Activated naive CD4-positive, alpha-beta T cell treated with anti-CD3 and anti-CD28 coated beads for 36 hours (primary cell): ENCODE measurements at regions not wholly inside any gene's neighbourhood (a gene's known extent, or its start where the extent isn't known, plus 50 kb on each side); places are given as distances from the start of the nearest gene placed in this dataset.

Experiments
- CTCF ChIA-PET: fragments of 350-600 bp; sonication (Branson Sonifier 250); formaldehyde crosslinking; loops from one replicate; lab custom pipeline; 2021; ENCODE audit warnings: antibody characterized with exemption; lab: Charles Lee
- DNase-seq: peaks from one replicate; pipeline ENCODE4 v3.0.0-alpha.2; 2020
- H3K27ac Mint-ChIP-seq: one replicate; pipeline ENCODE4 v1.8.0; 2021; ENCODE audit warnings: mild to moderate bottlenecking, mixed read lengths
- H3K27me3 Mint-ChIP-seq: one replicate; pipeline ENCODE4 v1.8.0; 2021; ENCODE audit warnings: low read depth, mixed read lengths
- H3K36me3 Mint-ChIP-seq: one replicate; pipeline ENCODE4 v1.8.0; 2021; ENCODE audit warnings: low read depth, mixed read lengths
- H3K4me1 Mint-ChIP-seq: one replicate; pipeline ENCODE4 v1.8.0; 2021; ENCODE audit warnings: low read depth, mixed read lengths
- H3K4me3 Mint-ChIP-seq: one replicate; pipeline ENCODE4 v1.8.0; 2021; ENCODE audit warnings: mild to moderate bottlenecking, moderate library complexity, mixed read lengths
- H3K9me3 Mint-ChIP-seq: one replicate; pipeline ENCODE4 v1.8.0; 2021; ENCODE audit warnings: mixed read lengths
- intact Hi-C: fragments of 100-400 bp; cut with micrococcal nuclease; formaldehyde crosslinking; loops from one replicate; pipeline ENCODE4 v1.15.1; 2023

DNA sequence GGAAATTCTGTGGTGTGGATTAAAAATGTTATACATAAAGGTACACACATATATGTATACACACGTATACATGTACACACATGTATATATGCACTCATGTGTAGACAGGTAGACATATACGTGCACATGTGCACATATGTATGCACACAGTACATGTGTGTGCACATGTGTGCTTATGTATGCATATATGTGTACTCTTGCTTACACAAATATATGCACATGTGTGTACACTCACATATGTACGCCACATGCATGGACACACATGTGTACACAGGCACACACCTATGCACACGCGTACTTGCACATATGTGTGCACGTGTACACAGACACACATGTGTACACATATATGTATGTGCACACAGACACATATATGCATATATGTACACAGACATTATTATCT is 142.8 kb upstream of the SALL3 start:
- intact Hi-C loops = no loop called here
- Mint-ChIP-seq H3K36me3 (no peaks in the 10 kb centered on the region), H3K27me3 (peaks cover 8% of the 10 kb centered on the region), H3K27ac (no peak overlapping the region), H3K9me3 (peaks cover 5% of the 10 kb centered on the region), H3K4me1 (no peaks in the 10 kb centered on the region), H3K4me3 (no peak overlapping the region)
- DNase-seq = no peak
- CTCF ChIA-PET = no interaction called here

DNA sequence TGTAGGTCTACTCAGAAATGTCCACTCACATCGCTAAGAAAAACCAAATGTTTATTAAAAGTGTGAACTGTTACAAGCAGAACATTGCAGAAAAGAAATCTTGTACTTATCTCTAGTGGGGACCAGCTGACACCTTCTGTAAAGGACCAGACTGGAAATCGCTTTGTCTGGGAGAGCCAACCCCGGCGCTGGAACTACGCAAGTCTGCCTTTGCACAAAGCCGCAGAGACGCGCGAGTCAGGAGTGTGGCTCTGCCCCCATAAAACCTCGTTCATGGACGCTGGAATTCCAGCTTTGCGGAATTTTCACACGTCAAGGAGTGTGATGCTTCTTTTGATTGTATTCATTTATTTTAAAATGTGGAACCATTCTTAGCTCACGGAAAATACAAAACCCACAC is 141.9 kb upstream of the SALL3 start:
- Mint-ChIP-seq H3K9me3 (peaks cover 5% of the 10 kb centered on the region), H3K27ac (no peak overlapping the region), H3K4me3 (no peak overlapping the region), H3K36me3 (no peaks in the 10 kb centered on the region), H3K4me1 (no peaks in the 10 kb centered on the region), H3K27me3 (peaks cover 7% of the 10 kb centered on the region)
- no peak for DNase-seq
- CTCF ChIA-PET = no interaction called here
- intact Hi-C loops = no loop called here

DNA sequence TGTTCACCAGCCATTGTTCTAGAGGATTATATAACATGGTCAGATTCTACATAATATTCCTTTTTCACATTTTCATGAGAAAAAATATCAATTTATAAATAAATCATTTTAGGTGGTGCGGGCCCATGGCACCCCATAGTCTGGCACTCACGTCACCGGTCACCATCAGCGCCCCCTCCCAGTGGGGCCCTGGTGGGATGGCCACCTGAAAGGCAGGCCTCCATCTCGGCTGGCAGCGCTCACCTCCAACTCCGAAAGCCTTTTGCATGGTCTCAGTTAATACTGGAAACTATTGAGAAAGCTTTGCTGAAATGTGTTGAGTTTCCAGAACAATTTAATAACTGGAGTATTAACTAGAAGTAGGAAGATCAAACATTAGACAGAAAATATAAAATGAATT is 141.4 kb upstream of the SALL3 start:
- no peak overlapping the region for H3K4me3 Mint-ChIP-seq
- intact Hi-C loops = no loop called here

DNA sequence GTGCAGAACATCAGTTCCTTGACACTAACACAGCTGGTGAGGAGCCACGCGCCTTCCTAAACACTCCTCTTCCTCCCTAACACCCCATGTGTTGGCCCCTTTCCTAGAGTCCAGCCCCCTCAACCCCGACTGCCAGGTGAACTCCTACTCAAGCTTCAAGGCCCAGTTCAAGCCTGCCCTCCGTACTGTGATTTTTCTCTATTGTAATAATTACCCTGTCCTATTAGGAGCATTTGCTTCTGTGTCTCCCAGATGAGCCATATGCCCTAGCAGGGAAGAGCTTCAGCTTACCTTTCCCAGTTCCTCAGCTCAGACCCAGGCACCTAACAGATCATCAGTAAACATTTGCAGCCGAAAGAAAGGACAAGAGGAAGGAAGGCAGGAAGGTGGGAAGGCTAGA is 130.6 kb upstream of the SALL3 start:
- Mint-ChIP-seq H3K27me3 (peaks cover 9% of the 10 kb centered on the region), H3K4me3 (no peak overlapping the region), H3K9me3 (peaks cover 29% of the 10 kb centered on the region), H3K4me1 (no peaks in the 10 kb centered on the region), H3K27ac (no peak overlapping the region), H3K36me3 (peaks cover 3% of the 10 kb centered on the region)
- CTCF ChIA-PET = no interaction called here
- DNase-seq = no peak
- intact Hi-C loops = no loop called here

More for the DNA sequence above, 141.4 kb upstream of the SALL3 start:
- no peak overlapping the region for H3K27ac Mint-ChIP-seq
- H3K36me3 Mint-ChIP-seq = no peaks in the 10 kb centered on the region
- CTCF ChIA-PET = no interaction called here
- H3K27me3 Mint-ChIP-seq = peaks cover 5% of the 10 kb centered on the region
- DNase-seq = no peak
- H3K4me1 Mint-ChIP-seq = no peaks in the 10 kb centered on the region
- peaks cover 5% of the 10 kb centered on the region for H3K9me3 Mint-ChIP-seq

DNA sequence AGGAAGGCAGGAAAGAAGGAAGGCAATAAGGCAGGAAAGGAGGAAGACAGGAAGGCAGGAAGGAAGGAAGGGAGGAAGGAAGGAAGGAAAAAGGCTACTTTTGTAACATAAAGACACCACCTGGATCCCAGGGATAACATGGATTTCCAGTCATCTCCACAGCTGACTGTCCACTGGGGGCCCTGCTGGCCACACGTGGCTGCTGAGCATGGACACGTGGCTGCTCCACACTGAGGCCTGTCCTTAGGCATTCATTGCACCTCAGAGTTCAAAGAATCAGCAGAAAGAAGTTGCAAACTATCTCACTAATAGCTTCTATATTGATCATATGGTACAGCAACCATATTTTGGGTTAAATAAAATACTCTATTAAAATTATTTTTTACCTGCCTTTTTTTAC is 130.2 kb upstream of the SALL3 start:
- no peak overlapping the region for H3K4me3 Mint-ChIP-seq
- H3K9me3 Mint-ChIP-seq = peaks cover 29% of the 10 kb centered on the region
- no peak overlapping the region for H3K27ac Mint-ChIP-seq
- intact Hi-C loops = no loop called here
- CTCF ChIA-PET = no interaction called here
- no peak for DNase-seq
- peaks cover 3% of the 10 kb centered on the region for H3K36me3 Mint-ChIP-seq
- peaks cover 9% of the 10 kb centered on the region for H3K27me3 Mint-ChIP-seq
- H3K4me1 Mint-ChIP-seq = no peaks in the 10 kb centered on the region

DNA sequence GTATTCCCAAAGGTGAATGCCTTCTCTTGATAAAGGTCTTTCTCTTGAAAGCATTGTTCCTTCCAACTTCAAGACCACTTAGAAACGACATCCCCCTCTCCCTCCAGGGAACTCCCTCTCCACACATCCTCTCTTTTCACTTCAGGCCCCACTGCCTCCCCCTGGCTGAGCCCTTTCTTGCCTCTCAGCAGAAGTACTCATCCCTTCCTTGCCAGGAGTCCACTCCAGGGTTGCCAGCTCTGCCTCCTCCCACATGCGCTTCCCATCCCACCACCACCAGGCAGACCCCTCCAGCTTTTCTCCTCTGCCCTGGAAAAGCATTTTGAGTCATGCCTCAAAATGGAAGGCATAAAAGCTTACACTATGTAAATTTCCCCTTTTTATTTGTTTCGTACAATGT is 126.3 kb upstream of the SALL3 start:
- intact Hi-C loops = no loop called here
- Mint-ChIP-seq H3K9me3 (peaks cover 21% of the 10 kb centered on the region), H3K27ac (no peak overlapping the region), H3K4me1 (no peaks in the 10 kb centered on the region), H3K4me3 (no peak overlapping the region), H3K36me3 (no peaks in the 10 kb centered on the region), H3K27me3 (peaks cover 8% of the 10 kb centered on the region)
- DNase-seq = no peak
- CTCF ChIA-PET = no interaction called here

DNA sequence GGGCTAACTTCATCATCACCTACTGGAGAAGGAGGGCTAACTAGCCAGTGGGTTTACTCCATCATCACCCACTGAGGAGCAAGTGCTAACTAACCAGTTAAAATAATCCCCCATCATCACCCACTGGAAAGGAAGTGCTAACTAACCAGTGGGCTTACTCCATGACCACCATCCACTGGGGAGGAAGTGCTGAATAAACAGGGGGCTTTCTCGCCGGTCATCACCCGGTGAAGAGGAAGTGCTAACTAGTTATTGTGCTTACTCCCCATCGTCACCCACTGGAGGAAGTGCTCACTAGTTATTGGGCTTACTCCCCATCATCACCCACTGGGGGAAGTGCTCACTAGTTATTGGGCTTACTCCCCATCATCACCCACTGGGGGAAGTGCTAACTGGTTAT is 124.4 kb upstream of the SALL3 start:
- intact Hi-C loops = no loop called here
- CTCF ChIA-PET = no interaction called here

DNA sequence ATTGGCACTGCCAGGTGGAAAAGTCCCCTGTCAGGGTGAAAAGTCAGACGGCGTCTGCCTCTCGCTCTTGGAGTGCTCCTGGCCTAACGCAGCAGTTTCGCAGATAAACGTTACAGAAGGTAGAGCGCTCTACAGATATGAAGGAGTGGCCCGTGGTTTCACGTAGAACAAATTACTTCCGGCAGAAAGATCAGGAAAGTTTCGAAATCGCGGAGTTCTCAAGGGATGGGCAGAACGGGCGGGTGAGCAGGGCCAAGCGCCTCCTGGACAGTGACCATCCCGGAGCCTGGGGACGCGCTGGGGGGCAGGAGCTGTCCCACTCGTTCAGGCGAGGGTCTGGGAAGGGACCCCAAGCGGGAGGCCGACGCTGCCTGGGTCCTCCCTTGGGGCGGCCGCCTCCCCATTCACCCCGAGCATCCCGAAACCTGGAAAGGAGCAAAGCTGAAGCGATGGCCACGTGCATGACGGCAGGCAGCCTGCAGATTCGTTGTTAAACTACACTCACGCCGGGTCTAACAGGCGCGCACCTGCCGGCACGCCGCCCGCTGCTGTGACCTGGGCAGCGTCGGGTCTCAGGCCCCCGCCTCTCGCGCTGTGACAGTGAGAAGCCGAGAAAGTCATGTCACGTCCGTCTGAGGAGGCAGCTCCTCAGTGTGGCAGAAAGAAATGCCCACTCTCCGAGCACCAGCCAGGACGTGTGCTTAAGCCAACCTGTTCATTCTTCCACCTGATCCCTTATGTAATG is 122.9 kb upstream of the SALL3 start:
- no peak for DNase-seq
- intact Hi-C loops = no loop called here
- H3K36me3 Mint-ChIP-seq = no peaks in the 10 kb centered on the region
- H3K4me3 Mint-ChIP-seq = no peak overlapping the region
- peaks cover 11% of the 10 kb centered on the region for H3K27me3 Mint-ChIP-seq
- no peaks in the 10 kb centered on the region for H3K4me1 Mint-ChIP-seq
- CTCF ChIA-PET = no interaction called here
- H3K9me3 Mint-ChIP-seq = peaks cover 5% of the 10 kb centered on the region
- no peak overlapping the region for H3K27ac Mint-ChIP-seq

More for the DNA sequence above, 124.4 kb upstream of the SALL3 start:
- Mint-ChIP-seq H3K36me3 (no peaks in the 10 kb centered on the region), H3K4me1 (no peaks in the 10 kb centered on the region), H3K27me3 (peaks cover 9% of the 10 kb centered on the region), H3K9me3 (peaks cover 16% of the 10 kb centered on the region), H3K27ac (no peak overlapping the region), H3K4me3 (no peak overlapping the region)
- DNase-seq = no peak

DNA sequence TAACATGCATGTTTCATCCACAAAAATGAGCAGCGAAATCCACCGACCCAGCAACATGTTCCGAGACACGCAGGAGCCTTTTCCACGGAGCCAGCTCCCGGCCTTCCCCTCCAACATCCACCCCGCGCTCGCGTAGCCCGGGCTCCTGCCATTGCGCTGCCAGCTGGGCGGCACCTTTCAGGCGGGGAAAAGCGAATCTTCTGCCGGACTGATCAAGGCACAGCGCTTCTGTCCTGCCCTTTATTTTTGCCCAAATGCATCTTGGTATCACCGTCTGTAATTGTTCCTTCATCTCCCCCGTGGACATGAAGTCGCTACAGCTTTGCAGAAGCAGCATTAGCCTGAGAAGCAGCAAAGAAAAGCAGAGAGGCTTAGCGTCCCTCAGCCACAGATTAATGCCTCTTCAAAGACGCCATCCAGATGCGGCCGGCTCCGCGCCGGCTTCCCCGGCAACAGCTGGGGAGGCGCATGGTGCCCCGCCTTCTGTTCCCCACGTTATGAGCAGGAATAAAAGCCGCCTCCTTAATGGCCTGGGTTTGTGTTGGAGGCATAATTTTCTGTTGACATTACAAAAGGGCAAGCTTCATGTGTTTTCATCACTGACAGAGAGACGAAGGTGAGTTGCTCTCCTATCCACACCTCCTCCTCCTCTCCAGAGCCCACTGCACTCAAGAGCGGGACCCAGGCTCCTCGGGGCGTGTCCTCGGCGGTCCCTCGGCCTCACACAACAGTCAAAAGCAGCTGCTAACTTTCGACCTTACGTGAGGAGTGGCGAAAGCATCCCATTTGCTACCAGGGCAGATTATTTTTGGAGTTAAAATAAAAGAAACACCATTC is 122.1 kb upstream of the SALL3 start:
- no peak overlapping the region for H3K27ac Mint-ChIP-seq
- no peak for DNase-seq
- no peaks in the 10 kb centered on the region for H3K4me1 Mint-ChIP-seq
- intact Hi-C loops = no loop called here
- no peak overlapping the region for H3K4me3 Mint-ChIP-seq
- no peaks in the 10 kb centered on the region for H3K9me3 Mint-ChIP-seq
- CTCF ChIA-PET = no interaction called here
- H3K36me3 Mint-ChIP-seq = no peaks in the 10 kb centered on the region
- H3K27me3 Mint-ChIP-seq = peaks cover 13% of the 10 kb centered on the region

DNA sequence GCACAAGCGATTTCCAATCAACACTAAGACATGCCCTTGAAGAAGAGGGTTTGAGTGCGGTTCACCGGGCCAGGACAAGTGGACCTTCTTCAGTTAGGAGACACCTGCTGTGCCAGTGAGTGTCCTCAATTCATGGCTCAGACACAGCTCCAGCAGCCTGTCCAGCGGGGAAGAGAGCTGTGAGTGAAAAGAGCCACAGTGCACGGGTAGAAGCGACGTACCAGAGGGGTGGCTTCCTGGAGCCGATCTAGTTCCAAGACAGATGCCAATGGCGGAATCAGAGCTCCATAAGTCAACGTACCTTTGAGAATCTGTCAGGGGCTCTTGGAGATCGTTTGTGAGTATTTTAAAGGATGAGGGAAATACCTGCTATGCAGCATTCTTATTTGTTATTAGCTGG is 119.9 kb upstream of the SALL3 start:
- no peaks in the 10 kb centered on the region for H3K4me1 Mint-ChIP-seq
- H3K27ac Mint-ChIP-seq = no peak overlapping the region
- intact Hi-C loops = no loop called here
- H3K9me3 Mint-ChIP-seq = no peaks in the 10 kb centered on the region
- no peak overlapping the region for H3K4me3 Mint-ChIP-seq
- peaks cover 13% of the 10 kb centered on the region for H3K27me3 Mint-ChIP-seq
- CTCF ChIA-PET = no interaction called here
- H3K36me3 Mint-ChIP-seq = no peaks in the 10 kb centered on the region
- no peak for DNase-seq

DNA sequence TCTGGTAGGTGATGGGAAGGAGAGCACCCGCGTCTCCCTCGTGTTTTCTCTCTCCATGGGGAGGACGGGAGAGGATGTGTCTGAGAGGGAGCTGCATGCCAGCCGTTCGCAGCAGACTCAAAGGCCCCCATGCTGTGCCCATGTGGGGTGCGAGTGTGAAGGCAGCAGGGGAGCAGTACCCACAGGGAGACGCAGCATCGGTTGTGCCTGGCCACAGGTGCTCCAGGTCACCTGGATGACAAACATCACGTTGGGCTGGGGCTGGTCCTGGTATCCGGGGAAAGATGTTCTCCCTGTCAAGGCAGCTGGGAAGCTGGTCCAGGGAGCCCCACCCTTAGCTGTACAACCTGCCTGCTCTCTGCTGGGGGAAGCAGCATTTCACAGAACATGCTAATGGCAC is 119.5 kb upstream of the SALL3 start:
- Mint-ChIP-seq H3K27ac (no peak overlapping the region), H3K4me3 (no peak overlapping the region), H3K27me3 (peaks cover 9% of the 10 kb centered on the region), H3K4me1 (no peaks in the 10 kb centered on the region), H3K9me3 (no peaks in the 10 kb centered on the region), H3K36me3 (no peaks in the 10 kb centered on the region)
- intact Hi-C loops = no loop called here
- DNase-seq = no peak
- CTCF ChIA-PET = no interaction called here

DNA sequence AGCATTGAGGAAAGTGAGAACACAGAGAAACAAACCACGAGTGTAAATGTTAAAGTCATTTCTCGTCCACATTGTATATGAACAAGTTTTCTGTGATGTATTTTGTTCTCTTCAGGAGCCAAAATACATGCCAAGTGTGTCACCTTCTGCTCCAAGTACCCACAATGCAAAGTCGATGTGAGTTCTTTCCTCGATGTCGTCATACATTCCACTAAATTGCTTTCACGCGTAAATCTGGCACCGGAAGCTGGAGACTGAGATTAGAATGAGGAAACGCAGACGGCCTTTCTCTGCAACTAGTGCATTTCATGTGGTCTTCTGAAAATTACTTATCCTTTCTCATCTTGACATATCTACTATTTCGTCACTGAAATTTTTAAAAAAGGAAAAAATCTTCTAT is 118.5 kb upstream of the SALL3 start:
- intact Hi-C loops = no loop called here
- Mint-ChIP-seq H3K36me3 (no peaks in the 10 kb centered on the region), H3K4me1 (no peaks in the 10 kb centered on the region), H3K27ac (no peak overlapping the region), H3K9me3 (no peaks in the 10 kb centered on the region), H3K4me3 (no peak overlapping the region), H3K27me3 (peaks cover 9% of the 10 kb centered on the region)
- CTCF ChIA-PET = no interaction called here
- no peak for DNase-seq

DNA sequence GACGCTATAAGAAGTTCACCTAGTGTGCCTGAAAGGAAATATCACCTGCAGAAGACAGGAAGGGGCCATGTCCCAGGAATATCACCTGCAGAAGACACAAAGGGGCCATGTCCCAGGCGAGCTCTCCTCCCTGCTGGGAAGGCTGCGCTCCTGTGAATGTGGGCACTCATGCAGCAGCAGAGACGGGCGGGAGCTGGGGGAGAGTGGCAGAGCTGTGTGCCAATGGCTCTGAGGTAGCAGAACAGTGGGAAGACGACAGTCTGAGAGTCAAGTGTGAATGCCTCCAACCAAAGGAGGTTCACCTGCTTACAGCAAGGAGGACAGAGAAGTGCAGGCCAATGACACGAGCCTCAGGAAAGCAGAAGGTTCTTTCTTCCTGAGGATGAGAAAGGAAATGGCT is 117.9 kb upstream of the SALL3 start:
- no peak overlapping the region for H3K4me3 Mint-ChIP-seq
- no peaks in the 10 kb centered on the region for H3K36me3 Mint-ChIP-seq
- CTCF ChIA-PET = no interaction called here
- intact Hi-C loops = no loop called here
- no peaks in the 10 kb centered on the region for H3K4me1 Mint-ChIP-seq
- H3K27me3 Mint-ChIP-seq = peaks cover 9% of the 10 kb centered on the region
- no peaks in the 10 kb centered on the region for H3K9me3 Mint-ChIP-seq
- no peak for DNase-seq
- no peak overlapping the region for H3K27ac Mint-ChIP-seq
